H1 (cell line): ENCODE measurements at regions not wholly inside any gene's neighbourhood (a gene's known extent, or its start where the extent isn't known, plus 50 kb on each side); places are given as distances from the start of the nearest gene placed in this dataset.

Experiments
- CTCF ChIA-PET: fragments of 300-600 bp; sonication (Branson Sonifier 250); formaldehyde crosslinking; loops from one replicate; lab custom pipeline; 2021; ENCODE audit not compliant: partially characterized antibody; lab: Charles Lee
- POLR2A ChIA-PET: fragments of 300-600 bp; sonication (Branson Sonifier 250); formaldehyde crosslinking; loops from one replicate; lab custom pipeline; 2021; ENCODE audit warnings: inconsistent platforms; ENCODE audit not compliant: partially characterized antibody; lab: Charles Lee
- DNase-seq, 2 experiments: peaks; one replicate each; pipeline versions ENCODE4 v3.0.0 to v3.0.0-alpha.2; 2010 to 2022; ENCODE audit warnings: low spot score in 2 of 2, low read depth in 1 of 2, mixed read lengths in 1 of 2
- FAIRE-seq: peaks from 2 replicates; lab custom pipeline; 2011; peaks lifted over from hg19 to GRCh38; lab: Jason Lieb, UNC
- H2AFZ ChIP-seq: 2 replicates; pipeline ENCODE4 v1.8.1; 2012; ENCODE audit warnings: low read length, inconsistent platforms
- H2AK5ac ChIP-seq: 2 replicates; pipeline ENCODE4 v1.6.1; 2013; ENCODE audit warnings: low read depth, low read length
- H2BK120ac ChIP-seq: replicated peaks from 2 replicates; pipeline ENCODE3; 2013; ENCODE audit warnings: low read depth, low read length, inconsistent platforms
- H2BK12ac ChIP-seq: 2 replicates; pipeline ENCODE4 v1.6.1; 2013; ENCODE audit warnings: low read depth, low read length
- H2BK15ac ChIP-seq: 2 replicates; pipeline ENCODE4 v1.6.1; 2013; ENCODE audit warnings: low read length
- H2BK20ac ChIP-seq: 2 replicates; pipeline ENCODE4 v1.6.1; 2013; ENCODE audit warnings: low read length
- H2BK5ac ChIP-seq: 2 replicates; pipeline ENCODE4 v1.6.1; 2013; ENCODE audit warnings: low read depth, low read length
- H3K14ac ChIP-seq: 2 replicates; pipeline ENCODE4 v1.6.1; 2013; ENCODE audit warnings: inconsistent platforms; ENCODE audit not compliant: insufficient read length
- H3K18ac ChIP-seq: 2 replicates; pipeline ENCODE4 v1.6.1; 2013; ENCODE audit warnings: low read length; ENCODE audit errors: extremely low read depth
- H3K23ac ChIP-seq: 2 replicates; pipeline ENCODE4 v1.6.1; 2013; ENCODE audit warnings: inconsistent platforms; ENCODE audit not compliant: insufficient read length
- H3K23me2 ChIP-seq: 2 replicates; pipeline ENCODE4 v1.6.1; 2013; ENCODE audit warnings: low read depth, low read length
- H3K27ac ChIP-seq: 2 replicates; pipeline ENCODE4 v1.6.1; 2011; ENCODE audit warnings: low read depth, low read length, inconsistent platforms
- H3K27me3 ChIP-seq, 4 experiments: replicated peaks in 1 of 4; 1 replicate in 1 of 4; 2 replicates in 3 of 4; pipeline versions ENCODE4 v1.6.1 to v1.8.1; 2011 to 2013; ENCODE audit warnings: low read length in 3 of 4, mild to moderate bottlenecking in 3 of 4, inconsistent platforms in 2 of 4, mixed read lengths in 2 of 4, moderate library complexity in 1 of 4; ENCODE audit not compliant: control insufficient read depth in 3 of 4, insufficient read depth in 3 of 4; ENCODE audit errors: extremely low read depth in 1 of 4
- H3K36me3 ChIP-seq, 4 experiments: 2 replicates each; pipeline versions ENCODE4 v1.6.1 to v1.8.1; 2011 to 2013; ENCODE audit warnings: mild to moderate bottlenecking in 4 of 4, low read length in 3 of 4, moderate library complexity in 2 of 4, control low read depth in 1 of 4, inconsistent platforms in 1 of 4; ENCODE audit not compliant: insufficient read depth in 4 of 4, control insufficient read depth in 2 of 4
- H3K4ac ChIP-seq: replicated peaks from 2 replicates; pipeline ENCODE3; 2013; ENCODE audit warnings: low read length, low read depth, mixed read lengths, inconsistent platforms; ENCODE audit not compliant: insufficient read length
- H3K4me1 ChIP-seq, 4 experiments: replicated peaks in 1 of 4; 1 replicate in 1 of 4; 2 replicates in 3 of 4; pipeline versions ENCODE4 v1.6.1 to v1.8.1; 2011 to 2013; ENCODE audit warnings: low read length in 3 of 4, inconsistent platforms in 2 of 4, mixed read lengths in 1 of 4; ENCODE audit not compliant: insufficient read depth in 4 of 4, control insufficient read depth in 3 of 4
- H3K4me2 ChIP-seq, 2 experiments: 2 replicates each; pipeline versions ENCODE4 v1.6.1 to v1.8.1; 2011 to 2013; ENCODE audit warnings: low read depth in 2 of 2, low read length in 2 of 2, control low read depth in 1 of 2, inconsistent platforms in 1 of 2, mild to moderate bottlenecking in 1 of 2; ENCODE audit not compliant: insufficient read depth in 1 of 2
- H3K4me3 ChIP-seq, 4 experiments: fragments of 200-600, 300-600 bp in 1 of 4; sonication (generic), shearing (Covaris generic), sonication (Bioruptor Twin) in 1 of 4; 2 replicates each; pipeline versions ENCODE4 v1.5.1 to v1.8.1; 2011 to 2016; ENCODE audit warnings: low read length in 4 of 4, low read depth in 3 of 4, control low read depth in 2 of 4, inconsistent platforms in 2 of 4, mild to moderate bottlenecking in 2 of 4, mixed read lengths in 1 of 4, moderate library complexity in 1 of 4; ENCODE audit not compliant: insufficient read depth in 2 of 4; ENCODE audit errors: extremely low read depth in 1 of 4
- H3K56ac ChIP-seq: replicated peaks from 2 replicates; pipeline ENCODE3; 2013; ENCODE audit warnings: low read depth, mild to moderate bottlenecking, mixed read lengths, low read length, inconsistent platforms; ENCODE audit not compliant: insufficient read length
- H3K79me1 ChIP-seq: 2 replicates; pipeline ENCODE4 v1.6.1; 2013; ENCODE audit warnings: low read depth, low read length, control low read depth
- H3K79me2 ChIP-seq, 2 experiments: 2 replicates each; pipeline versions ENCODE4 v1.6.1 to v1.8.1; 2012 to 2013; ENCODE audit warnings: low read length in 2 of 2, mild to moderate bottlenecking in 2 of 2, inconsistent platforms in 1 of 2; ENCODE audit not compliant: insufficient read depth in 2 of 2, control insufficient read depth in 1 of 2
- H3K9ac ChIP-seq, 4 experiments: replicated peaks in 1 of 4; 1 replicate in 1 of 4; 2 replicates in 3 of 4; pipeline versions ENCODE4 v1.6.1 to v1.8.1; 2011 to 2013; ENCODE audit warnings: low read depth in 3 of 4, low read length in 3 of 4, control low read depth in 2 of 4, mild to moderate bottlenecking in 2 of 4, moderate library complexity in 2 of 4, inconsistent platforms in 1 of 4; ENCODE audit errors: extremely low read depth in 1 of 4
- H3K9me3 ChIP-seq, 2 experiments: 2 replicates each; pipeline versions ENCODE4 v1.6.1 to v1.8.1; 2012 to 2013; ENCODE audit warnings: mild to moderate bottlenecking in 2 of 2, moderate library complexity in 2 of 2, control low read depth in 1 of 2, inconsistent platforms in 1 of 2, low read depth in 1 of 2, low read length in 1 of 2, mixed read lengths in 1 of 2; ENCODE audit not compliant: insufficient read depth in 2 of 2
- H4K20me1 ChIP-seq, 2 experiments: replicated peaks in 1 of 2; 2 replicates each; pipeline versions ENCODE3 to v1.8.1; 2011 to 2013; ENCODE audit warnings: inconsistent platforms in 2 of 2, low read length in 2 of 2, mild to moderate bottlenecking in 1 of 2; ENCODE audit not compliant: insufficient read depth in 2 of 2, control insufficient read depth in 1 of 2
- H4K5ac ChIP-seq: 2 replicates; pipeline ENCODE4 v1.6.1; 2013; ENCODE audit warnings: low read length, low read depth, mixed read lengths, inconsistent platforms; ENCODE audit not compliant: insufficient read length
- H4K8ac ChIP-seq: 2 replicates; pipeline ENCODE4 v1.8.0; 2013; ENCODE audit warnings: mild to moderate bottlenecking, moderate library complexity, low read length, inconsistent platforms; ENCODE audit not compliant: insufficient read depth; ENCODE audit errors: extremely low read depth
- H4K91ac ChIP-seq: replicated peaks from 2 replicates; pipeline ENCODE3; 2013; ENCODE audit warnings: low read length, mixed read lengths, inconsistent platforms; ENCODE audit not compliant: insufficient read length
- BACH1 ChIP-seq: IDR thresholded peaks from 2 replicates; pipeline ENCODE4 v1.6.1; 2012; ENCODE audit warnings: low read length, improper control_type of control experiment
- RBBP5 ChIP-seq: IDR thresholded peaks from 2 replicates; pipeline ENCODE4 v1.7.1; 2012; ENCODE audit warnings: low read depth, mild to moderate bottlenecking, inconsistent platforms, low read length, moderate library complexity, borderline replicate concordance
- SIX5 ChIP-seq: IDR thresholded peaks from 2 replicates; pipeline ENCODE4 v1.6.1; 2011; ENCODE audit warnings: mild to moderate bottlenecking, low read depth, low read length
- WGBS, 2 experiments: shearing (Covaris generic) in 1 of 2; methylation state at CpG; one replicate each; pipeline versions ENCODE4 v1.1.6 to v1.1.7; 2013 to 2015; ENCODE audit warnings: low lambda C conversion rate in 2 of 2, mixed read lengths in 2 of 2, inconsistent platforms in 1 of 2, low coverage in 1 of 2, missing lambda C conversion rate in 1 of 2; ENCODE audit not compliant: insufficient replicate concordance in 2 of 2, insufficient coverage in 1 of 2, insufficient read length in 1 of 2; ENCODE audit errors: extremely low coverage in 1 of 2, missing lambda C conversion rate in 1 of 2; 5-methylcytosine and 5-hydroxymethylcytosine counted together

GRCh38 chr9:22389271-22389670 lies 57.4 kb upstream of the DMRTA1 start:
- no peaks in the 10 kb centered on the region for H3K23me2 ChIP-seq
- no peak overlapping the region for H3K14ac ChIP-seq
- ChIA-PET CTCF (interaction anchor here (1.1 kb wide), 1 partner anchor 11 kb away, joined by 3 read pairs; no protein-coding TSS in a partner anchor), POLR2A (no interaction called here)
- no peak overlapping the region for H2BK15ac ChIP-seq
- no peak overlapping the region for H2BK12ac ChIP-seq
- FAIRE-seq (no peak), DNase-seq (no peak)
- no peak overlapping the region for H4K8ac ChIP-seq
- no peak overlapping the region for H2BK5ac ChIP-seq
- H3K27ac ChIP-seq, result no peak overlapping the region
- H2BK120ac ChIP-seq, result no peak overlapping the region
- no peaks in the 10 kb centered on the region for H3K27me3 ChIP-seq
- H3K9ac ChIP-seq, result no peak overlapping the region
- no peak overlapping the region for H3K56ac ChIP-seq
- H3K4me3 ChIP-seq, result no peak overlapping the region
- no peak overlapping the region for H4K5ac ChIP-seq
- no peaks in the 10 kb centered on the region for H3K79me1 ChIP-seq
- no peak overlapping the region for H3K4ac ChIP-seq
- no peak overlapping the region for H3K18ac ChIP-seq
- H3K36me3 ChIP-seq, result no peaks in the 10 kb centered on the region
- no peak overlapping the region for H3K23ac ChIP-seq
- H2AFZ ChIP-seq, result peak overlapping the region; percentile 10; the same call in 1 of the 2 replicates
- H2AK5ac ChIP-seq, result no peak overlapping the region
- no peak overlapping the region for H4K91ac ChIP-seq
- no peaks in the 10 kb centered on the region for H4K20me1 ChIP-seq
- H3K79me2 ChIP-seq, result no peaks in the 10 kb centered on the region
- no peak overlapping the region for H3K4me2 ChIP-seq
- H3K9me3 ChIP-seq, result no peaks in the 10 kb centered on the region
- H3K4me1 ChIP-seq, result no peaks in the 10 kb centered on the region
- 91% methylated on average over 5 of the region's 5 CpGs; no CpG with 5 or more reads in 1 of the 2 experiments for WGBS, 2 experiments
- no peak overlapping the region for H2BK20ac ChIP-seq
- TF ChIP-seq SIX5 (no peak), BACH1 (no peak), RBBP5 (no peak)
